HT1080 (cell line): ENCODE measurements at regions not wholly inside any gene's neighbourhood (a gene's known extent, or its start where the extent isn't known, plus 50 kb on each side); places are given as distances from the start of the nearest gene placed in this dataset.

Experiments
- DNase-seq: peaks from one replicate; pipeline ENCODE4 v3.0.0-alpha.2; 2015; ENCODE audit warnings: low read depth

DNA sequence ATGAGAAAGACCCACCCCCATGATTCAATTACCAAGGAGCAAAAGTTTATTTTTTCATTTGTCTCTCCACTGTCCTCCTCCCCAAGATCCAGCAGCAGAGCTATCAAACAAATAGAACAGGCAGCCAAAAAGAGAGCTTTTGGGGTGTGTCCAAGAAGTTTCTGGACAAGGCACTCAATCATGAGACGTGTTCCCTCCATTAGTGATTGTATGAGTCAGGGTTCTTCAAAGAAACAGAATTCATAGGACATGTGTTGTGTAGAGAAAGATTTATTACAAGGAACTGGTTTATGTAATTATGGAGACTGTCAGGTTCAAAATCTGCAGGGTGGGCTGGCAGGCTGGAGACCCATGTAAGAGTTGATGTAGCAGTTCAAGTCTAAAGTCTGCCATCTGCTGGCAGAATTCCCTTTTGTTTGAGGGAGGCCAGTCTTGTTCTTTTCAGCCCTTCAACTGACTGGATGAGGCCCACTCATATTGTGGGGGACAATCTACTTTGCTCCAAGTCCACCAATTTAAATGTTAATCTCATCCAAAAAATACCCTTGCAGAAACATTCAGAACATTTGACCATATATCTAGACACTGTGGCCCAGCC, 248.1 kb upstream of the OPRM1 start:
- peak; percentile 11 for DNase-seq

DNA sequence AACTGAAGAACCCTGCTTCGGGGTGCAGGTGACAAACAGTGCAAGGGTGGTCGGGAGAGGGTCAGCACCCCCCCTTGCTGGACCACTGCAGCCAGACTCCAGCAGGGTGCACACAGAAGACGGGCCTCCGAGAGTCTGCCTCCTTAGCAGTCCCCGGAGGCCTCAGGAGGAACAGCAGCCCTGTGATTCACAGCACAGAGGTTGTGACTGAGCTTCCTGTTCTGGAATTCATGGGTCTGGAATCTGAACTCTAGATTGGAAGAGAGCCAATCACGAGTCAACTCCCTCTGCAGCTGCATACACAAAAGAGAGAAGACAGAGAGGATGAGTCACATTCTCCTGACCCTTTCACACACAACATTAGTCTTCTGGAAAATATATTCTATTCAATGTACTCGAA, 249.0 kb upstream of the OPRM1 start:
- peak; percentile 92 for DNase-seq

GRCh38 chr6:153787341-153787606, 251.8 kb upstream of the OPRM1 start:
- no peak for DNase-seq

- no peak for DNase-seq
Observed at GRCh38 chr6:153781306-153781705, 257.7 kb upstream of the OPRM1 start.

DNA sequence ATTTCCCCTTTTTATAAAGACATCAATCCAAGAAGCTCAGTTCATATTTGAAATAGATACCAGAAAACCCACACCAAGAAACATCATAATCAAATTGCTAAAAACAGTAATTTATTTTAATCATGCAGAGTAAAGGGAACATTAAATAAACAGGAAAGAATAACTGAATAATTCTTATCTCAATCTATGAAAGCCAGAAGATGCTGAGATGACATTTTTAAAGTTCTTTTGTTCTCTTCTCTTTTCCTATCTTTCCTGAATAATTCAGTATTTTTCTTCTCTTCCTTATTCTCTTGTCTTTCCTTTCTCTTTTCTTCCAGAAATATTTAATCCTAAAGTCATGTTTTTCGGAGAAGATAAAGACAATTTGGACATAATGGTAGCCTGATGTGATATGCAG, 259.0 kb upstream of the OPRM1 start:
- no peak for DNase-seq

- DNase-seq = no peak
Observed at GRCh38 chr6:153778216-153778615, 260.8 kb upstream of the OPRM1 start.

GRCh38 chr6:153771577-153771976, 267.5 kb upstream of the OPRM1 start:
- DNase-seq = no peak

DNA sequence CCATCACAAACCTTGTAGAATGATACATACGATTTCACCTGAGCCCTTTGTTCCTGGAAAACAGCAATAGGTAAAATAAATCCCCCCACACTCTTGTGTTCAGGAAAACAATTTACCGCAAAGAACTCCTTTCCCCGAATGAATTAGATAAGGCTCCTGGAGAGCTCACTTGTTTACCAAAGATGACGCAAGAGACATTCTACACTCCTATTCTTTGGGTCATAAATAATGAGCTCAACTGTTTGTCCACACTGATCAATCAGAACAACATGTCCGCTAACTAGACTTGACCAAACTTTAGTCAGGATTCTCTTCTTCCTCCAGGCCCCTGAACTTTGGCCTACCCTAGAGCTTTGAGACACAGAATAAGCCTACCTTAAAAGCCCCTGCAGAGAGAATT, 271.9 kb upstream of the OPRM1 start:
- no peak for DNase-seq

DNA sequence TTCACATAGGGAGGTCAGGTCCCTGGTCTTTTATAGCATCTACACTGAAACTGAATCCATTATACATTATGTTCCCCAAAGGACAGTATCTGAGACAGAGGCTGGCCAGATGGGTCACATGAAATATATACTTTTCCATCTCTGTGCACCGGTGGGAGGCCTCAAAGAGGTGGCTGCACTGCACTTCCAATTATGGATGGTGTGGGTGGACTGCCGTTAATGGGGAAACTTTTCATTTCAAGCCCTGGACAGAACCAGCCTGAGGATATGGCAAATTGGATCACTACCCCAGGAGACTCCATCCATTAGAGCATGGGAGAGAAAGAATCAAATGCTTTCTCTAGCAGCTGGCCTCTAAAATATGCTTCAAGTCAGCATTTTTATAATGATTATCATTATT, 280.5 kb upstream of the OPRM1 start:
- no peak for DNase-seq

GRCh38 chr6:153735761-153736160, 303.3 kb upstream of the OPRM1 start:
- no peak for DNase-seq

DNA sequence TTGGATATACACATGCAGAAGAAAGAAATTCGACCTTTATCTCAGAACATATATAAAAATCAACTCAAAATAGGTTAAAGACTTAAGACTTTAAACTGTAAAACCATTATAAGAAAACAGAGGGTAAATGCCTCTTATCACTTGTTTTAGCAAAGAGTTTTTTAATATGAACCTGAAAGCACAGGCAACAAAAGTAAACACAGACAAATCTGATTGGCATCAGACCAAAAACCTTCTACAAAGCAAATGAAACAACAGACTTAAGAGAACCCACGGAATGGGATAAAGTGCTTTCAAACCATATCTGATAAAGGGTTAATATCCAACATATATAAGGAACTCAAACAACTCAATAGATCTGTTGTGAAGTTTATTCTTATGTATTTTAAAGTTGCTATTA, 309.9 kb upstream of the OPRM1 start:
- no peak for DNase-seq

DNA sequence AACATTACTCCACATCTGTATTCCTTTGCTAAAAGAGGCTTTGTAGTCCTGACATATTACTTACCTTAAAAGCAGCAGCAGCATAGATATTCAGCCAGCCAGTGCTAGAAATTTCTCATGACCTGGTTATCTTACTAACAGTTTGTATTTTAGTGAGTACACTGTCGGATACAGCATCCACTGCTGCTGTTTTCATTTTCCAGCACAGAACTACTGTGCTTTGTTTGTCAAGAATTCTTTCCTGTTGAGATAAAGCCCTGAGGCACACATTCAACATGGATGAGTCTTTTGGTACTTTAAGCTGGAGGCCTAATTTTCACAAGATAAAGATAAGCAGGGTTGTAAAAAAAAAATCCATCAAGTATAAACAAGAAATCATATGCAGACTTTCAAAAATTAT, 311.2 kb upstream of the OPRM1 start:
- no peak for DNase-seq

GRCh38 chr6:153725456-153725855, 313.6 kb upstream of the OPRM1 start:
- DNase-seq = no peak

GRCh38 chr6:153720732-153721131, 318.3 kb upstream of the OPRM1 start:
- DNase-seq = no peak

- DNase-seq = no peak
Observed at GRCh38 chr6:153705429-153705828, 333.6 kb upstream of the OPRM1 start.

- DNase-seq = no peak
Observed at GRCh38 chr6:153702671-153703070, 336.4 kb upstream of the OPRM1 start.

DNA sequence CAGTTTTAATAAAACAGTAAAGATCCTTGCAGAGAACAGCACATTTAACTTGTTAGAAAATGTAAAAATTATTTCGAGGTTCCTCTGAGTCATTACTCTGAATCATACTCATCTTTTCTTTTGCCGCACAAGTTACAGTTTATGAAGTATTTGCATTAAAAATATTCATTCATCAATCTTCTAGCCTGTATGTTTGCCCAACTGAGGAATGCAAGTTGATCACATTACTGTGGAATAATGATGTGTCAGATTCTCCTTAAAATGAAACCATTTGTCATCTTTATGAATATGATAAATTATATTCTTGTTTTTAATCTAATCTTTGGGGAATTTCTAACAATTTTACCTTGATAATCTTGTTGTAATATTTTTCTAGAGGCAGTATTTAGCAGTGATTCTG, 340.4 kb upstream of the OPRM1 start:
- no peak for DNase-seq

DNA sequence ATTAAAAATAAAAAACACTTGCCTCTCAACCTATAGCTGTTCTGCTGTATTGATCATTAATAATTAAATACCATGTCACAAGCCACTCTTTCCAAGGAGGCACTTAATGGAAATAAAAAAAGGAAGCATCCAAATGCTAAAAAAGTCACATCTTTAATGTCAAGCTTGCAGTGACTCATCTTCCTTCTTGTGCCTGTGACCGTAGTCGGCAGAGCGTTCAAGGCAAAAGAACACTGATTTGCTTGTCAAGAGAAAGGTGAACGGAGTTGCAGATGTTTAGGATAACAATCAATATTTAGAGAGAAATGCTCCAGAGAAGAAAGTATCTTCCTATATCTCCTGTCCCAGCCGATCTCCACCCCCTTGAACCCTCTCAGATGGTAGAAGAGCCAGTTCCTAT, 341.0 kb upstream of the OPRM1 start:
- no peak for DNase-seq

- DNase-seq = no peak
Observed at GRCh38 chr6:153677522-153677921, 361.5 kb upstream of the OPRM1 start.

GRCh38 chr6:153673750-153674149, 365.3 kb upstream of the OPRM1 start:
- no peak for DNase-seq

- no peak for DNase-seq
Observed at GRCh38 chr6:153673225-153673624, 365.8 kb upstream of the OPRM1 start.

GRCh38 chr6:153670403-153671026, 368.5 kb upstream of the OPRM1 start:
- DNase-seq = no peak

GRCh38 chr6:153668758-153669157, 370.3 kb upstream of the OPRM1 start:
- DNase-seq = no peak

DNA sequence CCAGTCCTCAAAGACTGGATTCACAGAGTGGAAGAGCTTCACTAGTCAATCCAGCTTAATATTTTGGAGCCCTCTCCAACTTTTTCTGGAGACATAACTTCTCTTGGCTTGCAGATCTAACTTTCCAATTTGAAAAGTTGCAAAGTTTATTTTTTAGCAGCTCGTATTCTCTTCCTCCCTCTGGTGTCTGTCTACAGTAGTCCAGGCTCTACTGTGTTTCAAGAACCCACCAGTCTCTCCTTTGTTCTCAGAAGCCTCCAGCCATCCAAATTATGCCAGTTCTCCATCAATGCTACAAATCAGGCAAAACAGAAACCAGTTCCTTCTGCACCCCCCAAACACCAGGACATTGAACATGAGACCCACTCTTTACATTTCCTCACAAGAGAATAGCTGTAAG, 376.1 kb upstream of the OPRM1 start:
- peak; percentile 4 for DNase-seq
